DMS114 treated with DMSO at 0.1 percent for 48 hours (cell line): ENCODE measurements at regions not wholly inside any gene's neighbourhood (a gene's known extent, or its start where the extent isn't known, plus 50 kb on each side); places are given as distances from the start of the nearest gene placed in this dataset.
"Not testable (repeated sequence)": the region's sequence is repeated elsewhere in the genome, so short reads cannot be mapped to it uniquely, and the experiment has no call there.

Experiments
- DNase-seq: peaks from one replicate; lab custom pipeline; 2025; ENCODE audit not compliant: unreplicated experiment; lab: John Stamatoyannopoulos, UW

- no peak for DNase-seq
These were observed 175.8 kb downstream of the USP46 start for GRCh38 chr4:52483186-52483890.

- DNase-seq = no peak
These were observed 151.3 kb downstream of the USP46 start for GRCh38 chr4:52507774-52508173.

- DNase-seq = no peak
These were observed 148.0 kb downstream of the USP46 start for GRCh38 chr4:52510939-52511565.

- DNase-seq = no peak
These were observed 147.3 kb downstream of the USP46 start for GRCh38 chr4:52511825-52512224.

DNA sequence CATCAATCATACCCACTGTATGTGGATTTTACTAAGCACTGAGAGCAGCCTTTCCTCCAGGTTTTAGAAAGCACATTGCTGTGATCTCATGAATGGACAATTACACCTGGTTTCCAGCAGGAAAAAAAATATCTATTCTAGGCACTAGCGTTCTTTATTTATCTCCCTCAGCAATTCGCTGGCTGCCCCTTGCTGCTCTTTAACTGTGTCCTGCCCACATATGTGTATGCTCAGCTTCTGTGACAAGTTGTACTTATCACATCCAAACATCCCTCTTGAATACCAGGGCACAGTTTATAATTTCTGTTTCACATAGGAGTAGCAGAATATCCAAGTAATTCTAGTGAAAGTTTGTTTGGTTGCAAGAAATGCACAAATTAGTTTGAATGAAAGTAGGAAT is 146.8 kb downstream of the USP46 start:
- no peak for DNase-seq

DNA sequence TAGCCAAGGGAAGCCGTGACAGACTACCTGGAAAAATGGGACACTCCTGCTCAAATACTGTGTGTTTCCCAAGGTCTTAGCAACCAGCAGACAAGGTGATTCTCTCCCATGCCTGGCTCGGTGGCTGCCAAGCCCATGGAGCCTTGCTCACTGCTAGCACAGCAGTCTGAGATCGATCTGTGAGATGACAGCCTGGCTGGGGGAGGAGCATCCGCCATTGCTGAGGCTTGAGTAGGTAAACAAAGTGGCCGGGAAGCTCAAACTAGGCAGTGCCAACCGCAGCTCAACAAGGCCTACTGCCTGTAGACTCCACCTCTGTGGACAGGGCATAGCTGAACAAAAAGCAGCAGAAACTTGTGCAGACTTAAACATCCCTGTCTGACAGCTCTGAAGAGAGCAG is 137.0 kb downstream of the USP46 start:
- not testable (repeated sequence) for DNase-seq

DNA sequence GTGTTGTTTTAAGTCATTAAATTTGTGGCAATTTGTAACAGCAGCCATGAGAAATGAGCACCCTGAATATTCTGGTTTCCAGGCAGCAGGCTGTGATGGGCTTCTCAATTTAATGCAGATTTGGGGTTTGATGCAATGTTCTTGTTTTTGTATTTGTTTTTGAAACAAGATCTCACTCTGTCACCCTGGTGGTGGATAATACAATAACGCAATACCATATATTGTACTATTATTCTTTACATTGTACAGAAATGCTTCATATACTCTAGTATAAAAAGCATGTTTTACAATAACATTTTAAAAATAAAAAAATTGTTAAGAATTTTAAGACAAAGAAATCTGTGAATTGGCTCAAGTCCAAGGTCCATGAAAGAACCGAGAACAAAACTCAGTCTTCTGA is 129.1 kb downstream of the USP46 start:
- DNase-seq = no peak

DNA sequence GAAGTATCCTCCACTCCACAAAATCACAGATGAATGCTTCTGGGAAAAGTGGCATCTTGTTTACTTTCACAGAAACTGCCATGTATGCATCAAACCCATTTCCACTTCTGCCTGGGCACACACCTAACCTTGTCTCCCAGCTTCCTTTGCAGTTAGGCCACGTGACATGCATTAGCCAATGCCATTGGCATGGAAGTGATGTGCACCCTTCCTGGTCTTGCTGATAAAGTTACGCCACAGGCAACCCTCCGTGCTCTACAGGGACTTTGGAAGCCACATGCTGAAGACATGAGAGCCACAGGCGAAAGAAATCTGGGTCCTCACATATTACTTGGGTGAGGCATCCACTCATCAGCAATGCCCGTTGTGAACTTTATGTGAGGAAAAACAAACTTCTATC is 123.3 kb downstream of the USP46 start:
- no peak for DNase-seq
